Body of pancreas (tissue), 4 donors: ENCODE measurements at regions not wholly inside any gene's neighbourhood (a gene's known extent, or its start where the extent isn't known, plus 50 kb on each side); places are given as distances from the start of the nearest gene placed in this dataset.
"Not testable (repeated sequence)": the region's sequence is repeated elsewhere in the genome, so short reads cannot be mapped to it uniquely, and the experiment has no call there.

ENCODE experiments used
- CTCF ChIP-seq, 7 experiments: fragments of 450-650 bp in 4 of 7; fragments of 200-600 bp in 3 of 7; sonication (generic) in 3 of 7; IDR thresholded peaks; one replicate each; pipeline ENCODE4 v1.5.1; 2016 to 2019; ENCODE audit warnings: antibody characterized with exemption in 7 of 7
- POLR2A ChIP-seq, 3 donors: fragments of 450-650 bp; IDR thresholded peaks; one replicate each; pipeline ENCODE4 v1.6.1; 2016; ENCODE audit warnings: antibody characterized with exemption in 3 of 3, mild to moderate bottlenecking in 2 of 3

GRCh38 chr2:87397276-87398065, 350.4 kb upstream of the PLGLB2 start:
- not testable (repeated sequence) for TF ChIP-seq CTCF, POLR2A (IDR thresholded peaks at IDR 0.05)
